Left renal cortex interstitium (tissue), 4 donors: ENCODE measurements at regions not wholly inside any gene's neighbourhood (a gene's known extent, or its start where the extent isn't known, plus 50 kb on each side); places are given as distances from the start of the nearest gene placed in this dataset.
"Not testable (repeated sequence)": the region's sequence is repeated elsewhere in the genome, so short reads cannot be mapped to it uniquely, and the experiment has no call there.

Experiments
- DNase-seq, 4 donors: peaks; one replicate each; pipeline ENCODE4 v3.0.0-alpha.2; 2013; ENCODE audit warnings: low read depth in 4 of 4, low spot score in 2 of 4, missing footprints in 1 of 4

GRCh38 chr13:94906605-94907004 is 194.3 kb upstream of the SOX21 start:
- no peak for DNase-seq

- DNase-seq: no peak
These were observed 190.5 kb upstream of the SOX21 start for GRCh38 chr13:94902722-94903407.

GRCh38 chr13:94901070-94901469 is 188.7 kb upstream of the SOX21 start:
- DNase-seq: no peak

GRCh38 chr13:94896719-94897317 is 184.5 kb upstream of the SOX21 start:
- DNase-seq: no peak

- no peak for DNase-seq
These were observed 183.9 kb upstream of the SOX21 start for GRCh38 chr13:94896238-94896637.

GRCh38 chr13:94886191-94886590 is 173.8 kb upstream of the SOX21 start:
- no peak for DNase-seq

GRCh38 chr13:94880463-94880862 is 168.1 kb upstream of the SOX21 start:
- no peak for DNase-seq

GRCh38 chr13:94878602-94879165 is 166.3 kb upstream of the SOX21 start:
- no peak for DNase-seq

- DNase-seq: no peak
These were observed 152.1 kb upstream of the SOX21 start for GRCh38 chr13:94864474-94864873.

- DNase-seq: no peak
These were observed 148.6 kb upstream of the SOX21 start for GRCh38 chr13:94860981-94861407.

GRCh38 chr13:94859811-94860210 is 147.5 kb upstream of the SOX21 start:
- no peak for DNase-seq

- no peak for DNase-seq
These were observed 146.9 kb upstream of the SOX21 start for GRCh38 chr13:94859278-94859691.

- no peak for DNase-seq
These were observed 146.5 kb upstream of the SOX21 start for GRCh38 chr13:94858856-94859255.

GRCh38 chr13:94854688-94855087 is 142.3 kb upstream of the SOX21 start:
- DNase-seq: no peak

GRCh38 chr13:94851576-94851975 is 139.2 kb upstream of the SOX21 start:
- DNase-seq: no peak

- DNase-seq: no peak
These were observed 136.9 kb upstream of the SOX21 start for GRCh38 chr13:94849254-94849653.

- no peak for DNase-seq
These were observed 130.6 kb upstream of the SOX21 start for GRCh38 chr13:94842901-94843300.

GRCh38 chr13:94837056-94837455 is 124.7 kb upstream of the SOX21 start:
- DNase-seq: not testable (repeated sequence)

GRCh38 chr13:94829837-94830365 is 117.6 kb upstream of the SOX21 start:
- no peak for DNase-seq

GRCh38 chr13:94829185-94829836 is 117.0 kb upstream of the SOX21 start:
- no peak for DNase-seq

GRCh38 chr13:94827566-94827965 is 115.2 kb upstream of the SOX21 start:
- DNase-seq: no peak
